GM23338 (cell line): ENCODE measurements at regions not wholly inside any gene's neighbourhood (a gene's known extent, or its start where the extent isn't known, plus 50 kb on each side); places are given as distances from the start of the nearest gene placed in this dataset.

Experiments used
- ATAC-seq: fragments of 200-7000 bp; cut with Tn5 transposase; 3 replicates; pipeline ENCODE4 v1.9.1; 2020
- DNase-seq: peaks from one replicate; pipeline ENCODE4 v3.0.0-alpha.2; 2015; ENCODE audit warnings: low spot score
- H2AFZ ChIP-seq: fragments of 200-600 bp; sonication (generic); 2 replicates; pipeline ENCODE4 v1.8.0; 2016; ENCODE audit warnings: antibody characterized with exemption, mild to moderate bottlenecking, moderate library complexity
- H3F3A ChIP-seq: fragments of 200-600 bp; sonication (generic); replicated peaks from 2 replicates; pipeline ENCODE4 v1.8.0; 2017; ENCODE audit warnings: antibody characterized with exemption, mixed run types, low read depth
- H3K27ac ChIP-seq: fragments of 200-600 bp; sonication (generic); 2 replicates; pipeline ENCODE4 v1.6.1; 2016; ENCODE audit warnings: low read depth
- H3K27me3 ChIP-seq: fragments of 200-600 bp; sonication (generic); 2 replicates; pipeline ENCODE4 v1.8.0; 2016; ENCODE audit warnings: mild to moderate bottlenecking, mixed run types, moderate library complexity; ENCODE audit not compliant: insufficient read depth
- H3K36me3 ChIP-seq: fragments of 200-600 bp; sonication (generic); 2 replicates; pipeline ENCODE4 v1.8.0; 2016; ENCODE audit warnings: mild to moderate bottlenecking; ENCODE audit not compliant: insufficient read depth
- H3K4me1 ChIP-seq: fragments of 200-600 bp; sonication (generic); 2 replicates; pipeline ENCODE4 v1.8.0; 2016; ENCODE audit warnings: mild to moderate bottlenecking, moderate library complexity; ENCODE audit not compliant: insufficient read depth
- H3K4me2 ChIP-seq: fragments of 200-600 bp; sonication (generic); 2 replicates; pipeline ENCODE4 v1.7.1; 2017; ENCODE audit warnings: mixed run types
- H3K4me3 ChIP-seq: fragments of 200-600 bp; sonication (generic); 2 replicates; pipeline ENCODE4 v1.6.1; 2016; ENCODE audit warnings: mixed run types
- H3K79me2 ChIP-seq: fragments of 200-600 bp; sonication (generic); replicated peaks from 2 replicates; pipeline ENCODE4 v1.8.0; 2017; ENCODE audit warnings: mild to moderate bottlenecking; ENCODE audit not compliant: insufficient read depth
- H3K9me2 ChIP-seq: fragments of 200-600 bp; sonication (generic); 2 replicates; pipeline ENCODE4 v1.8.0; 2017; ENCODE audit not compliant: insufficient read depth
- H4K20me1 ChIP-seq: fragments of 200-600 bp; sonication (generic); replicated peaks from 2 replicates; pipeline ENCODE4 v1.8.0; 2017; ENCODE audit warnings: mild to moderate bottlenecking; ENCODE audit not compliant: insufficient read depth
- H3K27ac Mint-ChIP-seq: 2 replicates; pipeline ENCODE4 v1.8.0; 2020; ENCODE audit warnings: inconsistent platforms, mild to moderate bottlenecking, moderate library complexity, mixed read lengths
- H3K27me3 Mint-ChIP-seq: 3 replicates; pipeline ENCODE4 v1.8.0; 2022; ENCODE audit warnings: low read depth, mild to moderate bottlenecking, moderate library complexity, mixed read lengths, inconsistent platforms; ENCODE audit not compliant: insufficient read depth, poor library complexity
- H3K36me3 Mint-ChIP-seq: 3 replicates; pipeline ENCODE4 v1.8.0; 2021; ENCODE audit warnings: low read depth, mild to moderate bottlenecking, inconsistent platforms, moderate library complexity, mixed read lengths
- H3K4me1 Mint-ChIP-seq: 3 replicates; pipeline ENCODE4 v1.8.0; 2020; ENCODE audit warnings: mild to moderate bottlenecking, inconsistent platforms, mixed read lengths
- H3K4me3 Mint-ChIP-seq: 3 replicates; pipeline ENCODE4 v1.8.0; 2021; ENCODE audit warnings: moderate library complexity, mild to moderate bottlenecking, inconsistent platforms, mixed read lengths
- H3K9me3 Mint-ChIP-seq: 3 replicates; pipeline ENCODE4 v1.8.0; 2020; ENCODE audit warnings: moderate library complexity, mild to moderate bottlenecking, inconsistent platforms, mixed read lengths
- CREB1 ChIP-seq: fragments of 250-450 bp; sonication (Bioruptor Pico); IDR thresholded peaks from 2 replicates; pipeline ENCODE4 v1.5.0; 2020; ENCODE audit warnings: low read depth, mild to moderate bottlenecking, moderate library complexity
- EZH2phosphoT487 ChIP-seq: fragments of 200-600 bp; sonication (generic); IDR thresholded peaks from one replicate; pipeline ENCODE4 v1.8.1; 2018; ENCODE audit warnings: antibody characterized with exemption; ENCODE audit not compliant: unreplicated experiment
- JUNB ChIP-seq: IDR thresholded peaks from one replicate; pipeline ENCODE4 v1.6.1; 2016; ENCODE audit warnings: antibody characterized with exemption; ENCODE audit not compliant: unreplicated experiment
- NANOG ChIP-seq: IDR thresholded peaks from 2 replicates; pipeline ENCODE4 v1.6.1; 2016; ENCODE audit warnings: antibody characterized with exemption, borderline replicate concordance
- TF ChIP-seq, protein P1 (sequence below): IDR thresholded peaks from 2 replicates; pipeline ENCODE4 v1.6.1; 2016; ENCODE audit warnings: antibody characterized with exemption
- TF ChIP-seq, protein P2 (sequence below), 2 experiments: fragments of 200-600 bp in 1 of 2; sonication (generic) in 1 of 2; conservative IDR thresholded peaks; 2 replicates each; pipeline versions ENCODE4 v1.5.1 to v1.6.1; 2016 to 2017; ENCODE audit warnings: antibody characterized with exemption in 2 of 2, low read depth in 2 of 2, mild to moderate bottlenecking in 2 of 2, moderate library complexity in 1 of 2
- TF ChIP-seq, protein P3 (sequence below): IDR thresholded peaks from one replicate; pipeline ENCODE4 v1.6.1; 2018; ENCODE audit warnings: antibody characterized with exemption; ENCODE audit not compliant: unreplicated experiment

DNA sequence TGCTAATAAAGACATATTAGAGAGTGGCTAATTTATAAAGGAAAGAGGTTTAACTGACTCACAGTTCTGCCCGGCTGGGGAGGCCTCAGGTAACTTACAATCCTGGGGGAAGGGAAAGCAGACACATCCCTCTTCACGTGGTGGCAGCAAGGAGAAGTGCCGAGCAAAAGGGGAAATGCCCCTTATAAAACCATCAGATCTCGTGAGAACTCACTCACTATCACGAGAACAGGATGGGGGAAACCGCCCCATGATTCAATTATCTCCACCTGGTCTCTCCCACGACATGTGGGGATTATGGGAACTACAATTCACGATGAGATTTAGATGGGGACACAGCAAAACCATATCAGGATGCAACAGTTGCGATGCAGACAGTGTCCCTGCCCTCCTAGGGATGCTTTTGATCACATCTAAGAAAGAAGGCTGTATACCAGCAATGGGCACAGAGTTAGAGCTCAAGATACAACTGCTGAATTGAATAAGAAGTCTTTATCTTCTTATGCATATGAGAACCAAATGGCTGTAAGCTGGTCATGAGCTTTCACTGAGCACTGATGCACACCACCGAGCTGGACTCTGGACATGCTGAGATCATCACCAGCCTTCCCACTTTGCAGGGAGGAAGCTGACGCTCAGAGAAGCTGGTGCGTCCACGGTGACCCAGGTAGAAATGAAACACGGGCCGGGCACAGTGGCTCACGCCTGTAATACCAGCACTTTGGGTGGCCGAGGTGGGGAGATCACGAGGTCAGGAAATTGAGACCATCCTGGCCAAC, 255.2 kb downstream of the MN1 start:
- no peak overlapping the region for H3K27ac Mint-ChIP-seq
- H3K27me3 Mint-ChIP-seq: peaks cover 15% of the 10 kb centered on the region
- Histone ChIP-seq H3K36me3 (no peaks in the 10 kb centered on the region), H3K27me3 (no peaks in the 10 kb centered on the region), H3F3A (no peaks in the 10 kb centered on the region), H4K20me1 (no peaks in the 10 kb centered on the region), H3K79me2 (no peaks in the 10 kb centered on the region), H3K4me2 (no peak overlapping the region), H3K9me2 (no peaks in the 10 kb centered on the region), H3K4me1 (peaks cover 11% of the 10 kb centered on the region), H2AFZ (no peak overlapping the region), H3K27ac (no peak overlapping the region), H3K4me3 (no peak overlapping the region)
- H3K4me1 Mint-ChIP-seq: peaks cover 35% of the 10 kb centered on the region
- ATAC-seq: no peak
- no peak for DNase-seq
- no peak for TF ChIP-seq EZH2phosphoT487
- no peak for TF ChIP-seq NANOG
- H3K36me3 Mint-ChIP-seq: no peaks in the 10 kb centered on the region
- H3K9me3 Mint-ChIP-seq: no peaks in the 10 kb centered on the region
- no peak overlapping the region for H3K4me3 Mint-ChIP-seq

DNA sequence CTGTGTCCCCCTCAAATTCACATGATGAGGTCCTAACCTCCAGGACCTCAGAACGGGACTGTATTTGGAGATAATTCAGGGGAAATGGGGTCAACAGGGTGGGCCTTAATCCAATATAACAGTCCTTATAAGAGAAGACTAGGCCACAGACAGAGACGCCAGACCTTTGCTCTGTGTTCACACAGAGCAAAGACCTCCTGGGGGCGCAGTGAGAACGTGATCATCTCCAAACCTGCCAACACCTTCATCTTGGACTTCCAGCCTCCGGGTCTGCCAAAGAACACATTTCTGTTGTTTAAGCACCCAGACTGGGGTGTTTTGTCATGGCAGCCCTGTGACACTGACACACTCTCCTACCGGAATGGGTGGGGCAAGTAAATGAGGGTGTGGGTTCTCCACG, 250.2 kb downstream of the MN1 start:
- Mint-ChIP-seq H3K27me3 (peaks cover 16% of the 10 kb centered on the region), H3K4me1 (peaks cover 31% of the 10 kb centered on the region), H3K4me3 (no peak overlapping the region), H3K27ac (no peak overlapping the region), H3K36me3 (no peaks in the 10 kb centered on the region), H3K9me3 (no peaks in the 10 kb centered on the region)
- no peak overlapping the region for H3K4me2 ChIP-seq
- H3K36me3 ChIP-seq: no peaks in the 10 kb centered on the region
- H3K4me1 ChIP-seq: peaks cover 11% of the 10 kb centered on the region
- no peak overlapping the region for H3K27ac ChIP-seq
- no peaks in the 10 kb centered on the region for H3K27me3 ChIP-seq
- no peaks in the 10 kb centered on the region for H3K79me2 ChIP-seq
- DNase-seq (no peak), ATAC-seq (no peak)
- no peaks in the 10 kb centered on the region for H3K9me2 ChIP-seq
- no peaks in the 10 kb centered on the region for H3F3A ChIP-seq
- no peak overlapping the region for H3K4me3 ChIP-seq
- H2AFZ ChIP-seq: no peak overlapping the region
- H4K20me1 ChIP-seq: no peaks in the 10 kb centered on the region
- TF ChIP-seq, protein P1, sequence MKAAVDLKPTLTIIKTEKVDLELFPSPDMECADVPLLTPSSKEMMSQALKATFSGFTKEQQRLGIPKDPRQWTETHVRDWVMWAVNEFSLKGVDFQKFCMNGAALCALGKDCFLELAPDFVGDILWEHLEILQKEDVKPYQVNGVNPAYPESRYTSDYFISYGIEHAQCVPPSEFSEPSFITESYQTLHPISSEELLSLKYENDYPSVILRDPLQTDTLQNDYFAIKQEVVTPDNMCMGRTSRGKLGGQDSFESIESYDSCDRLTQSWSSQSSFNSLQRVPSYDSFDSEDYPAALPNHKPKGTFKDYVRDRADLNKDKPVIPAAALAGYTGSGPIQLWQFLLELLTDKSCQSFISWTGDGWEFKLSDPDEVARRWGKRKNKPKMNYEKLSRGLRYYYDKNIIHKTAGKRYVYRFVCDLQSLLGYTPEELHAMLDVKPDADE: no peak
- TF ChIP-seq JUNB: no peak
- TF ChIP-seq, protein P2, sequence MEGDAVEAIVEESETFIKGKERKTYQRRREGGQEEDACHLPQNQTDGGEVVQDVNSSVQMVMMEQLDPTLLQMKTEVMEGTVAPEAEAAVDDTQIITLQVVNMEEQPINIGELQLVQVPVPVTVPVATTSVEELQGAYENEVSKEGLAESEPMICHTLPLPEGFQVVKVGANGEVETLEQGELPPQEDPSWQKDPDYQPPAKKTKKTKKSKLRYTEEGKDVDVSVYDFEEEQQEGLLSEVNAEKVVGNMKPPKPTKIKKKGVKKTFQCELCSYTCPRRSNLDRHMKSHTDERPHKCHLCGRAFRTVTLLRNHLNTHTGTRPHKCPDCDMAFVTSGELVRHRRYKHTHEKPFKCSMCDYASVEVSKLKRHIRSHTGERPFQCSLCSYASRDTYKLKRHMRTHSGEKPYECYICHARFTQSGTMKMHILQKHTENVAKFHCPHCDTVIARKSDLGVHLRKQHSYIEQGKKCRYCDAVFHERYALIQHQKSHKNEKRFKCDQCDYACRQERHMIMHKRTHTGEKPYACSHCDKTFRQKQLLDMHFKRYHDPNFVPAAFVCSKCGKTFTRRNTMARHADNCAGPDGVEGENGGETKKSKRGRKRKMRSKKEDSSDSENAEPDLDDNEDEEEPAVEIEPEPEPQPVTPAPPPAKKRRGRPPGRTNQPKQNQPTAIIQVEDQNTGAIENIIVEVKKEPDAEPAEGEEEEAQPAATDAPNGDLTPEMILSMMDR (conservative IDR thresholded peaks at IDR 0.05; ENCODE audit: low read depth in 2 of 2): peak; percentile 16 to 49; a peak in 3 of 4 replicates

DNA sequence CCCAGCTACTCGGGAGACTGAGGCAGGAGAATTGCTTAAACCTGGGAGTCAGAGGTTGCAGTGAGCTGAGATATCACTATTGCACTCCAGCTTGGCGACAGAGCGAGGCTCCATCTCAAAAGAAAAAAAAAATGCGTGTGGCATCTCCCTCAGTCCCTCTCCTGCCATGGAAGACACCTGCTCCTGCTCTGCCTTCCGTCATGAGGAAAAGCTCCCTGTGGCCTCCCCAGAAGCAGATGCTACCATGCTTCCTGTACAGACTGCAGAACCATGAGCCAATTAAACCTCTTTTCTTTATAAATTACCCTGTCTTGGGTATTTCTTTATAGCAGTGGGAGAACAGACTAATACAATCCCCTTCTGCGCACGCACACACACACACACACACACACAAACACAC, 249.4 kb downstream of the MN1 start:
- peaks cover 16% of the 10 kb centered on the region for H3K27me3 Mint-ChIP-seq
- DNase-seq (no peak), ATAC-seq (no peak)
- H4K20me1 ChIP-seq: no peaks in the 10 kb centered on the region
- H2AFZ ChIP-seq: no peak overlapping the region
- no peaks in the 10 kb centered on the region for H3K36me3 ChIP-seq
- no peak overlapping the region for H3K4me3 Mint-ChIP-seq
- no peaks in the 10 kb centered on the region for H3F3A ChIP-seq
- H3K4me2 ChIP-seq: no peak overlapping the region
- H3K36me3 Mint-ChIP-seq: no peaks in the 10 kb centered on the region
- H3K27ac Mint-ChIP-seq: no peak overlapping the region
- H3K4me1 ChIP-seq: peaks cover 11% of the 10 kb centered on the region
- H3K79me2 ChIP-seq: no peaks in the 10 kb centered on the region
- no peaks in the 10 kb centered on the region for H3K9me3 Mint-ChIP-seq
- H3K9me2 ChIP-seq: no peaks in the 10 kb centered on the region
- peaks cover 31% of the 10 kb centered on the region for H3K4me1 Mint-ChIP-seq
- H3K4me3 ChIP-seq: no peak overlapping the region
- H3K27ac ChIP-seq: no peak overlapping the region
- H3K27me3 ChIP-seq: no peaks in the 10 kb centered on the region
- TF ChIP-seq CREB1 (CRISPR knock-in tag): no peak
- TF ChIP-seq, protein P3, sequence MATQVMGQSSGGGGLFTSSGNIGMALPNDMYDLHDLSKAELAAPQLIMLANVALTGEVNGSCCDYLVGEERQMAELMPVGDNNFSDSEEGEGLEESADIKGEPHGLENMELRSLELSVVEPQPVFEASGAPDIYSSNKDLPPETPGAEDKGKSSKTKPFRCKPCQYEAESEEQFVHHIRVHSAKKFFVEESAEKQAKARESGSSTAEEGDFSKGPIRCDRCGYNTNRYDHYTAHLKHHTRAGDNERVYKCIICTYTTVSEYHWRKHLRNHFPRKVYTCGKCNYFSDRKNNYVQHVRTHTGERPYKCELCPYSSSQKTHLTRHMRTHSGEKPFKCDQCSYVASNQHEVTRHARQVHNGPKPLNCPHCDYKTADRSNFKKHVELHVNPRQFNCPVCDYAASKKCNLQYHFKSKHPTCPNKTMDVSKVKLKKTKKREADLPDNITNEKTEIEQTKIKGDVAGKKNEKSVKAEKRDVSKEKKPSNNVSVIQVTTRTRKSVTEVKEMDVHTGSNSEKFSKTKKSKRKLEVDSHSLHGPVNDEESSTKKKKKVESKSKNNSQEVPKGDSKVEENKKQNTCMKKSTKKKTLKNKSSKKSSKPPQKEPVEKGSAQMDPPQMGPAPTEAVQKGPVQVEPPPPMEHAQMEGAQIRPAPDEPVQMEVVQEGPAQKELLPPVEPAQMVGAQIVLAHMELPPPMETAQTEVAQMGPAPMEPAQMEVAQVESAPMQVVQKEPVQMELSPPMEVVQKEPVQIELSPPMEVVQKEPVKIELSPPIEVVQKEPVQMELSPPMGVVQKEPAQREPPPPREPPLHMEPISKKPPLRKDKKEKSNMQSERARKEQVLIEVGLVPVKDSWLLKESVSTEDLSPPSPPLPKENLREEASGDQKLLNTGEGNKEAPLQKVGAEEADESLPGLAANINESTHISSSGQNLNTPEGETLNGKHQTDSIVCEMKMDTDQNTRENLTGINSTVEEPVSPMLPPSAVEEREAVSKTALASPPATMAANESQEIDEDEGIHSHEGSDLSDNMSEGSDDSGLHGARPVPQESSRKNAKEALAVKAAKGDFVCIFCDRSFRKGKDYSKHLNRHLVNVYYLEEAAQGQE: no peak
- no peak for TF ChIP-seq NANOG
- TF ChIP-seq, protein P2 (conservative IDR thresholded peaks at IDR 0.05; ENCODE audit: low read depth in 2 of 2): no peak
- TF ChIP-seq JUNB: no peak
